RCC 7860 (cell line): ENCODE measurements at regions not wholly inside any gene's neighbourhood (a gene's known extent, or its start where the extent isn't known, plus 50 kb on each side); places are given as distances from the start of the nearest gene placed in this dataset.

ENCODE experiments used
- DNase-seq: peaks from one replicate; pipeline ENCODE4 v3.0.0-alpha.2; 2015; ENCODE audit warnings: low spot score
- FAIRE-seq: peaks from 2 replicates; lab custom pipeline; 2012; peaks lifted over from hg19 to GRCh38; lab: Jason Lieb, UNC

DNA sequence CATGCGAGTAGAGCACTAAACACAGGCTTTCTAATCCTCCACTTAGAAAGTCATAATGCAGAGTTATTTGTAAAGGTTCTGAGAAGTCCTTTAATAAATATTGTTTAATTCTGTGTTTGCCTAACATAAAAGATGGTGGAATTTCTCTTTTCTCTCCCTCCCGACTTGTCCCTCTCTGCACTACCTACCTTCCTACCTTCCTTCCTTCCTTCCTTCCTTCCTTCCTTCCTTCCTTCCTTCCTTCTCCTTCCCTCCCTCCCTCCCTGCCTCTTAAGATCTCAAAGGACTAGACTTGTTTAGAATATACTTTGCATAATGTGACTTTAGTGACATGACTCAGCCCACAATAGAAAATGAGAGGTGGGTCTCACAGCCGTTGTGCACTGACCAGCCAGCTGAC lies 156.3 kb upstream of the TAPT1 start:
- FAIRE-seq = no peak
- no peak for DNase-seq

DNA sequence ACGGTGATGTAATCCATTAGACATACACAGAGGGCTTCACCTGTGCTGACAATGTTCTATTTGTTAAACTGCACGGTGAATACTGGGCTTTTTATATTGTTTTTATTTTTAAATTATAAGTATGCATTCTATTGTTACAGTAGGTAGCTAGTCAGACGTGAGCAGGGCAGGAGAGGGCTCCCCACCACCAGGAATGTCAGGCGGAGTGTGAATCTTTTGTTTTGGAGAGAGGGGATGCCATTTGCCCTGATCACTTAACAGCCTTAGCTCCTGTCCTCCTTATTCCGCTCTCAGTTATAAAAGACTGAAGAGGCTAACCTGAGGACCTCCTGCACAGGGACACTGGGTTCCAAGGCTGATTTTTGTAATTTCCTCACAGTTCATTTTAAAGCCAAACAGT lies 151.6 kb upstream of the TAPT1 start:
- FAIRE-seq (no peak), DNase-seq (no peak)

DNA sequence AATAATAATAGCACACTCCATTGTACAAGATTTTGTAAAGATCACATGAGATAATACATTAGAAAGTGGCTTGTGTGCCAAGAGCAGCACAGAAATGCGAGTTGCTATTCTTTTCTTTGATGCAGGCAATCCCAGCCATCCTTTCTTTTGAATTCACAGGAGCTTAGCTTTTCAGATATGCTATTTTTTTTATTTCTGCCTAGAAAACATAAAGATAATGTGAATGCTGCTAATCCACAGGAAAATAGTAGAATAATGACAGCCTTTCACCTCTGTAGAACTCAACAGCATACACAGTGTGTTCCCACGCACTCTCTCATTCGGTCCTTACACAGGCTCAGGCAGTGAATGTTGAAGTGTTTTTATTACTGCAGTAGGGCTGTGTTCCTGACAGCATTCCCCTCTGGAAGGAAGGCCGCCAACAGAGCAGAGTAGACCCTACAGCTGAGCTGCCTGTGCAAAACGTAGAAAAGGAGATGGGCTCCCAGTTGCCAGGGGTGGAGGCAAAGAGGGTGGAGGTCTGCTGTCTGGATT lies 138.8 kb upstream of the TAPT1 start:
- DNase-seq (no peak), FAIRE-seq (no peak)

DNA sequence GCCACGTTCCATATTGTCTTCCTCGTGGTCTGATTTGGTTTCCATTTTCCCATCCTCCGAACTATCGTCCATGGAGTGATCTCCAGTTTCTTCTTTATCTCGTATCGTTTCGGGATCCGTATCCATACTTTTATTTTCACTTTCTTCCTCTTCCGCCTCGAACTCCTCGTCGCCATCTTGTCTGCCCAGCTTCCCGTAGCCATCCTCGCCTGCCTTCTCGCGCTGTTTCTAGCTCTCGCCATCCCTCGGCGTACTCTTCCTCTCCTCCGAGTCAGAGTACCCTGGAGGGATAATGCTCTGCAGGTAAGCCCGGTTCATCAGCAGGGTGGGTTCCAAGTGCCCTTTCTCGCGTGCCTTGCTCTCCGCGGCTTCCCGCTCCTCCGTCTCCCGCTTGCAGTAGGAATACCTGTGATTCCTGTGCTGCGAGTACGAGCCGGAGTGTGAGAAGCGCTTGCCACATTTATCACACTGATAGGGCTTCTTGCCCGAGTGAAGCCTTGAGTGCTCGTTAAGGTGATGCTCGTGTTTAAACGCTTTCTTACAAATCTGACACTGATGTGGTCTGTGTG lies 134.5 kb upstream of the TAPT1 start:
- DNase-seq (no peak), FAIRE-seq (no peak)

DNA sequence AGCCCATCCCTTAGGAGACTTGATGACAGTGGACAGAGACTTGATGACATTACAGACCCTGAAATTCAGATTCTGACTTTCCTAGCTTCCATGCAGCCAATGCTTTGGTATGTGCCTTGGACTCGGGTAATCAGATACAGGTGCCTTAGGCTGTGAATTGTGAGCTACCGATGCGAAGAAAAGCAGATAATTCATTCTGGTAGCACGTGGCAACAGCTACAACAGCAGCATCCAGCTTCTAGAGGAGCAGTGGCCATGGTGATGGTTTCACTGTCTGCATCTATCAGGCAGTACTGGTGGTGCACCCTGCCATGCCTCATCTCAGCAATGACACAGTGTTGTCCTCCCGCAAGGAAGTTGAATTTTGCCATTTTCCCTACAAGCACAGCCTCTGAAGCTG lies 126.9 kb upstream of the TAPT1 start:
- FAIRE-seq = no peak
- no peak for DNase-seq

DNA sequence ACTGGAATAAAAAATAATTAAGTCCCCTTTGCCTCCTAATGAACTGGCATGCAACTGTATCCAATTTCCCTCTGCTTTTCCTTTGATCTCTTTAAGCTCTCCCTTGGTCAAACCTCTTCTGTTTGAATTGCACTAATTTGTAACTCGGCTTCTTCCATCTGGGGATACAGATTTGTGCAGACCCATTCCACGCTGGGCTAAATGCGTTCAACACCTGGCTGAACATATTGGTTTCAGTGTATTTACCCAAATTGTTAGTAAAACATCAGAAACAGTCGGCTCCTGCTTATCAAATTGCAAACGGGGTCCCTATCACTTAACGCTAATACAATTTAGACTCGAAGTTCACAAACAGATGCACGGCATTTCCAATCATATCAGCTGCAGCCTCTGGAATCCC lies 124.9 kb upstream of the TAPT1 start:
- no peak for DNase-seq

DNA sequence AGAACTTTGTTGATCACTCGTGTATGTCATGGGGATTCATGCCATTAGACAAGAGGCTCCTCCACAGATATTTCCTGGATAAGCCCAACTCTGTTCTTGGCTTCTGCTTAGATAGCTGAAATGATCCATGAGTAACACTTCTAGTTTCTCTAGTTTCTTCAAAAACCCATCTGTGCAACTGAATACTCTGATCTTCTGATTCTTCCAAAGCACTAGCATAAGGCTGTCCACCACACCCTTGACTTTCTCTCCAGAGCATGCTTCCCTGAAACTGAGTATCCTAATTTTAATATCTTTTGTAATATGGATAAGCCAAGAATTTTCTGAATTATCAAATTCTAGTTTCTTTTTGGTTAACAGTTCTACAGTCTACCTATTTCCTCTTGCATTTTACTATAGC lies 118.6 kb upstream of the TAPT1 start:
- no peak for FAIRE-seq
- DNase-seq = no peak

More for the DNA sequence above, 124.9 kb upstream of the TAPT1 start:
- FAIRE-seq = no peak

DNA sequence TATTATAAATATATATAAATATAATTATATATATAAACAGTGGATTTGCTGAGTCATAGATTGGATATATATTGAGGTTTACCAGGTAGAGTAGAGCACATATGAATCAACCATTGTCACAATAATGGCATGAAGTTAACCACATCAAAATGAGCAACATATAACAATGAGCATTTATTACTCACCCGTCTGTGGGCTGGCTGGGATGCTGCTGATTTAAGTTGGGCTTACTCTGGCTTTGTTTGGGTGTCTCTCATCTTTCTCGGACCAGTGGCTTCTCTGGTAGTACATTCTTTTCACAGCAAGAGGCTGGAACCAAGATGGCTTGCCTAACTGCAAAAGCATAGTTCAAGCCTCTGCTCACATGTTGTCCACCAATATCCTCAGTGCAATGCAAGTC lies 111.7 kb upstream of the TAPT1 start:
- peak; percentile 43 for DNase-seq
- no peak for FAIRE-seq

DNA sequence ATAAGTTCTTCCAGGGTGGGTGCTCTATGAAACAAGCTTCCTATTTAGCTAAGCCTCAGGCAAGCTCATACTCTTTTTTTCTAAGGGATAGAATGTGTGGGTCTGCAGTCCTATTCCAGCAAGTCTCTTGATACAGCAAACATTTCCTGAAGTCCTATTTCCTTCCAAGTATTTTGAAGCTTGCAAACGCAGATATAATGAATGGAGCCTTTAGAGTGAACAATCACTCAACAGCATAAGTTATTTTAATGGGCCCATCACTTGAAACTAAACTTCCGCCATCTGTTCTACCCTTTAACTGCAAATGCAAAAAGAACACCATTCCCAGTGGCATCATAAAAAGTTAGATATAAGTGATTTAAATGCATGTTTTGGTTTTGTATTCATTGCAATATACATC lies 108.3 kb upstream of the TAPT1 start:
- FAIRE-seq = no peak
- DNase-seq = no peak

DNA sequence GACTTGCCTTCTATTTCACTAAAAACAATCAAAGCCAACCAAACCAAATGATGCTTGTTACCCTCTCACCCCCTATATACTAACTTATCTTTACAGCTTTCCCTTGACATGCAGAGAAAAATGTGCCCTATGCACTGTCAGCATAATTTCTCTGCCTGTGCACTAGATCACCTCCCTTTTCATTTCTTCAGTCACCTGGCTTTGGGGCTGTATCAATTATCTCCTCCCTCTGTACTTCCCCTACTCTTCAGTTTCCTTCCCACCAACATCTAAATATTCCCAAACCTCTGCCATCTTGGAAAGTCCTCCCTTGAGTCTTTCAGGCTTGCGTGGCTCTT lies 103.5 kb upstream of the TAPT1 start:
- DNase-seq (no peak), FAIRE-seq (no peak)

DNA sequence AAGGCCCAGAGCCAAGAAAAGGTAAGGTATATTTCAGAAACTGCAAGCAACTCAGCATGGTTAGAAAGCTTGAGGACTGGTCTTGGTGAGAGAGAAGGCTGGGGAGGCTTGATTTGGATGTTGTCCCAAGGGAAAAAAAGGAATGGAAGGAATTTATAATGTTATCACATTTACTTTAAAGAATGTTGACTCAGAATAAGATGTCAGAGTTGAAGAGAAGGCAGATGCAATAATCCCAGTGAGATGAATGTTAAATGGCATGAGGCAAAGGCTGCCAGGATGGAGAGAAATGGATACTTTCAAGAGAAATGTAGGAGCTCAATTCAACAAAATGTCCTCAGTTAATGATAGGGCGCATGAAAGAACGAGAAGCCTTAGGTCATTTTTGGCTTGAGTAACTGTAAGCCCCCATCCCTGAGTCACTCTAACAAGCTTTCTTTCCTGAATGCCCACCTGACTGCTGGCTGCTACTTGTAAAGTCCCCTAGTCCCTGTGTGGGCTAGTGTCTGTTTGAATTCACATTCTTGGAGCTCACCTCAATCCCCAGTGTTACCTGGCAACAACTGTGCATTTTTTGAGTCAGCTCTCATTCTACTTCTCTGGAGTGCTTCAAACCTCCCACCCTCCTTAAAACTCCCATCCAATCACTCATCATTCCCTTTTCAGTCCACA lies 103.0 kb upstream of the TAPT1 start:
- no peak for FAIRE-seq
- DNase-seq = no peak

DNA sequence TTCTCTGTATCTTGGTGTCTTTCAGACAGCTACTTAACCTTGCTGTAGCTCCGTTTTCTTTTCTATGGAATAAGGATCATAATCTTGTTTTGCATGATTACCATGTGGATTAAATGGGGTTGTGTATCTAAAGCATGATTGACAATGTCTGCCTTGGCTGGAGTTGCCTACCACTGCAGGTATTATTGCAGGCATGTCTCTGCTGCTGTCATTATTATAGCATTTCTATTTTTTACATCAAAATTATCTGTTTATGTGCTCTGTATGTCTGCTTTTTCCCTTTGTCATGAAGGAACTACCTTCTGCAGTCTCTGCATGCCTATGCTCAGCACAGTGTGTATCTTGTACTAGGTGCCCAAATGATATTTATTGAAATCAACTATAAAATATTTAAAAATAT lies 95.9 kb upstream of the TAPT1 start:
- no peak for DNase-seq

DNA sequence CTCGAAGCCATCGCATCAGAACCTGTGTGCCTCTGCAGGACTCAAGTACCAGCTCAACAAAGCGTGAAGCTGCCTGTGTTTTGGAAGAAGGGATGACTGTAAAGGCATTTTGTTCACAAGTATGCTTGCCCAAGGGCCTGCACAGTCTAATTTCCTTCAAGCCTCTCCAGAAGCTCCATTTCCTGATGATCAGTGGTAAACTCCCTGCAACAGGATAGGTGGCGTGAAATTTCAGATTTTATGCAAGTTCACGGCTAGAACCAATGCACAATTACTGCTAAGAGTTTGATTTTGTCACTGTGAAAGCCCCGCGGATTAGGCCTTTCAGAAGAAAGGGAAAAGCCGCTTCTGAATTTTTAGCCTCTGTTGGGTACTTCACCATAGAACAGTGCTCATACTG lies 89.2 kb upstream of the TAPT1 start:
- FAIRE-seq = no peak
- no peak for DNase-seq

More for the DNA sequence above, 95.9 kb upstream of the TAPT1 start:
- no peak for FAIRE-seq

DNA sequence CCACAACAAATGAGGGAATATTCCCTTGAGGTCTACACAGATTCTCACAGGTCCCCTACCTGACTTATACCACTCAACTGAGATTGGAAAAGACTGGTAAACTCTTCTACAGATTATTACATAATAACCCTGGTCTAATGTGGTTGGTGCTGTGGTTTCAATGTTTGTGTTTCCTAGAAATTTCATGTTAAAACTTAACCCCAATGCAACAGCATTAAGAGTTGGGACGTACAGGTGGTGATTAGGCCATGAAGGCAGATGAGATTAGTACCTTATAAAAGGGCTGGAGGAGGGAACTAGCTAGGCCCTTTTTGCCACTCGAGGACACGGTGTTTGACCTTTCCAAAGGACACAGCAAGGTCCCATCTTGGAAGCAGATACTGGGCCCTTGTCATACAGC lies 84.3 kb upstream of the TAPT1 start:
- DNase-seq (no peak), FAIRE-seq (no peak)

DNA sequence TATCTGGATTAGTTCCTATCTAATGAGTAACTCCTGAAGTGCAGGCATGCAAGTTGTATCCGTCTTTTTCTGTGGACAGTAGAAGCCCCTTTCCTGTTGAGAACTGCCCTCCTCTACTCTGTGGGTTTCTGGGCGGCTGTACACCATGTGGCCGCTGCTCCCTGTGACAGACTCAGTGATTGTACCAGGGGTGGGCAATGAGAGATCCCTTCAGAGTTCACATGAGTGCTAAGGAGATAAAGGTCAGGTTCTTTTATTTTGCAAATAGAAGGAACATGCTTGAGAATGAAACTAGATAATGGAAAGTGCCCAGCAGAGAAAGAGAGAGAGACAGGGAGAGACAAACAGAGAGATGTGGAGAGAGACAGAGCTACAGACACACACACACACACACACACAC lies 76.4 kb upstream of the TAPT1 start:
- DNase-seq = no peak
- FAIRE-seq = no peak

DNA sequence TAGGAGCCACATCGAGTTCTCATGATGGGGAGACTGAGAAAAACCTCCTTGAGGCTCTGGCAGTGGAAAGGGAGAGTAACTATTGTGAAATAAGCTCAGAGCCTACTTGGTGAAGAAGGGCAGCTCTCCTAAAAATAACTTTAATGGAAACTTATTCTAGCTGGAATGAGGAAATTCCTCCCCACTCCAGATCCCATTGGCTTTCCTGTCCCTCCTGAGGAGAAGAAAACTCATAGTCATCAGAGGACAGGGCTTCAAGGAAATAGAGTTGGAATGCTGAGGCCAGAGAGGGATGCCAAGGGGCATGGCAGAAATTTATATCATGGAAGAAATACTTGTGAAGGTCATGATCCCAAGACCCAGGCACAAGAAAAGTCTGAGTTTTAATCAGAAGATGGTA lies 70.7 kb upstream of the TAPT1 start:
- DNase-seq (no peak), FAIRE-seq (no peak)

DNA sequence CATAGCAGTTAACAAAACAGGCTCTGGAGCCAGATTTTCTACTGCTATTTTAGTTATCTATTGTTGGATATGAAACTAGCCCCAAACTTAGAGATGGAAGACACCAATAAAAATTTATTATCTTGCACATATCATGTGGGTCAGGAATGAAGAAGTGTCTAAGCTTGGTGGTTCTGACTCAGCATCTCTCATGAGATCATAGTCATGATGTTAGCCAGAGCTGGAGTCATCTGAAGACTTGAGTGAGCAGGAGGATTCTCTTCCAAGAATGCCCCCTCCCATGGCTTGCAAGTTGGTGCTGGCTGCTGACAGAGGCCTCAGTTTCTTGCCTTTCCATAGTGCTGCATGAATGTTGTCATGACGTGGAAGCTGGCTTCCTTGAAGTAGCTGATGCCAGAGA lies 68.2 kb upstream of the TAPT1 start:
- FAIRE-seq (no peak), DNase-seq (no peak)

DNA sequence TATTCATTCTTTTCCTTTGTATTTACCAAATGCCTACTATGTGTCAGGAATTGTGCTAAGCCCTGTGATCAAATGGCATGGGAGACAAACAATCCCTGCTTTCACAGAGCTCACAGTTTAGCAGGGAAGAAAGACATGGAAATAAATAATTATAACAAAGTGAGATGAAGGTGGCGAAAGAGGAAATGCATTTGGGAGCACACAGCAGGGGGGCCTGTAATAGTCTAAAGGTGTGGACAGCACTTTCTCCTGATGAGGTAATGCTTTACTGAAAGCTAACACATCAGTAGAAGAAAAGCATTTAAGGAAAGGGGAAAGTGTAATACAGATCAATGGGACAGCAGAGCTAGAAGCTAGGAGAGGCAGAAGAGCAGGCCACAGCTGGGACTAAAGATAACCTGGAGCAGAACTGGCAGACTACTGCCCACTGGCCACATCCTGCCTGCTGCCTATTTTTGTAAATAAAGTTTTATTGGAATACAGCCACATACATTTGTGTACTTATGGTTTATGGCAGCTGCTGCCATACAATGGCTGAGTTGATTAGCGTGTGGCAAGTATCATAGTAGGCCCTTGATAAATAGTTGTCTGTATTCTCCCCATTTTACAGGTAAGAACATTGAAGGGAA lies 67.1 kb upstream of the TAPT1 start:
- no peak for FAIRE-seq
- no peak for DNase-seq

DNA sequence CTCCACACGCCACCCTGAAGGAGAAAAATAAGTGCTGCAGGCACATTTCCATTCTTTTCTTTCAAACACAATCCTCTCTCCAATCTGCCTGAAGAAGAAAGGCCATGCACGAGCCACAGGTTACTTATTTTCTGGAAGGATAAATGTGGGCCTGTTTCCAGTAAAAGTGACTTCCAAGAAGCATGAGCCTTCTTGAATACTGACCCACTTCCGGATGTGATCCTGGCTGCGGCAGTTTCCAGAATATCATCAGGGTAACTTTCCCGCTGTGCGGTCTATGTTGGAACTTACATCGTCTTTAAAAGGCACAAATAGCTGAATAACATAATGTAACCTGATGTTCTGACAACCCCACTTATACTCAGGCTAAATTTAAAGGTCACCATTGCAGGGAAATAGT lies 66.3 kb upstream of the TAPT1 start:
- DNase-seq = no peak
- FAIRE-seq = no peak

DNA sequence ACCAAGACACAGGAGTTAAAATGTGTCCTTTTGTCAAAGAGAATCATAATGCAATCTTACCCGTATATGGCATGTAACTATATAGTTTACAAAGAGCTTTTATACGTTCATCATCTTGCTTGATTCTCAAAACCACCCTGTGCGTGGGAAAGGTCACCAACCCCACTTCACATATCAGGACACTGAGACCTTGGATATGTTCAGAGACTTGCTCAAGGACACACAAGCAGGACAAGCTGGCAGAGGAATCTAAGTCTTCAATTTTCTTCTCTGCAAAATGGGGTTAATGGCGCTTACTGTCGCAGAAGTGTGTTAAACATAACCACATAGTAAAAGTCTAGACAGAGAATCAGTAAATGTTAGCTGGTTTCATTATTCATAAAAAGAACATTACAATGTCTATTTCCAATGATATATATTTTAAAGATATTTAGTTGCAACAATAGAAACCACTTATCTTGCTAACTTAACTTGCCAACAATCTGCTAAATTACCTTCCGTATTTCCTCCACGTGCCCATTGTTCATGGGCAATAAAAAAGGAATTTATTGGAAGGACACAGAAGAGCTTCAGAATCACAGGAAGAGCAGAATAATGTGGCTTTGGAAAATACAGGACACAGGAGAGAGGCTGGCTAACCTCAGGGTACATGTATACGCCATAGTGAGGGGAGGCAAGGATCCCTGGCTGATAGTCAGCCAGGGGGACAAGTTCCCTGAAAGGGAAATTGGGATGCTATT lies 64.6 kb upstream of the TAPT1 start:
- no peak for DNase-seq
- no peak for FAIRE-seq

DNA sequence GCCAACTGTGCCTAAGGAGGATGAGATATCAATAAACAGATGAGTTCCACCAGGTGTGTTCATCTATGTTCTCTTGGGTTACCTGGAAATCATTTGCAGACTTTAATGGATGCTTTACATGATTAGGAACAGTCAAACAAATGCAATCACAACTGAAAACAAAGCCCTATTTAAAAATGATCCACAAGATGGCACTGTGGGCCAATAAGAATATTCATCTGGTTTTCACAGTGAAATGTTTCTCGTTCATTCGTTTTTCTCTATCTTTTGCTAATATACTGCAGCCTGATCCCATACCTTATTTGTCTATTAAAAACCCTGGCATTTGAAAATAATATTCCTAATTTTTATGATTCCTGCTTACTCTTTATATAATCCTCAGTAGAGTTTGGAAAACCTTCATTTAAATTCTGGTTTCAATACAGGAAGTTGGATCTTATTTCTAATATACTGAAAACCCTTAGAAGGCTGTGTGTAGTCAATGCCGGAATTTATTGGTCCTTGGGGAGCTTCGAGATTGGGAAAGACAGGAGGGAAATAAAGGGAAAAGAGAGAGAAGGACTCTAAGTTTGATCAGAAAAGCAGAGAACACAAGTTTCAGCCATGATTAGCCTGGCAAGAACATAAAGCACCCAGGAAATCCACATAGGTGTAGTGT lies 63.8 kb upstream of the TAPT1 start:
- peak; percentile 60 for FAIRE-seq
- DNase-seq = peak; percentile 14
